SK-N-SH (cell line): ENCODE measurements at regions not wholly inside any gene's neighbourhood (a gene's known extent, or its start where the extent isn't known, plus 50 kb on each side); places are given as distances from the start of the nearest gene placed in this dataset.

Experiments used
- CTCF ChIA-PET: fragments of 300-600, 350-600 bp; formaldehyde crosslinking; extraction: SDS; loops from one replicate; lab custom pipeline; 2021; lab: Yijun Ruan, JAX
- POLR2A ChIA-PET: fragments of 350-600 bp; sonication (Branson Sonifier 250); formaldehyde crosslinking; extraction: SDS; loops from one replicate; lab custom pipeline; 2020; ENCODE audit warnings: antibody characterized with exemption, inconsistent platforms; lab: Yijun Ruan, JAX
- DNase-seq: peaks from one replicate; pipeline ENCODE4 v3.0.0; 2012
- H2AFZ ChIP-seq: fragments of 200-600 bp; sonication (generic); 2 replicates; pipeline ENCODE4 v1.8.1; 2016; ENCODE audit warnings: antibody characterized with exemption, mild to moderate bottlenecking, low read depth
- H3F3A ChIP-seq: fragments of 200-600 bp; sonication (generic); replicated peaks from 2 replicates; pipeline ENCODE3; 2016; ENCODE audit warnings: antibody characterized with exemption, mild to moderate bottlenecking; ENCODE audit not compliant: insufficient read depth
- H3K27ac ChIP-seq, 2 experiments: fragments of 200-500 bp in 1 of 2; fragments of 200-600 bp in 1 of 2; sonication (Bioruptor generic) in 1 of 2; sonication (generic), shearing (Covaris generic) in 1 of 2; 2 replicates each; pipeline versions ENCODE4 v1.5.1 to v1.6.1; 2014 to 2016; ENCODE audit warnings: low read depth in 2 of 2, inconsistent platforms in 1 of 2, low read length in 1 of 2, mild to moderate bottlenecking in 1 of 2, mixed read lengths in 1 of 2
- H3K27me3 ChIP-seq: fragments of 200-600 bp; sonication (generic), shearing (Covaris generic); 2 replicates; pipeline ENCODE4 v1.6.1; 2016; ENCODE audit warnings: mixed run types; ENCODE audit not compliant: insufficient read depth
- H3K36me3 ChIP-seq, 2 experiments: fragments of 200-500 bp in 1 of 2; fragments of 200-600 bp in 1 of 2; sonication (Bioruptor generic) in 1 of 2; sonication (generic) in 1 of 2; replicated peaks in 1 of 2; 2 replicates each; pipeline versions ENCODE3 to v1.5.1; 2014 to 2016; ENCODE audit warnings: low read length in 1 of 2, mild to moderate bottlenecking in 1 of 2; ENCODE audit not compliant: insufficient read depth in 2 of 2, control insufficient read depth in 1 of 2
- H3K4me1 ChIP-seq, 2 experiments: fragments of 200-500 bp in 1 of 2; fragments of 200-600 bp in 1 of 2; sonication (Bioruptor generic) in 1 of 2; sonication (generic), shearing (Covaris generic) in 1 of 2; 2 replicates each; pipeline versions ENCODE4 v1.5.1 to v1.6.1; 2014 to 2016; ENCODE audit warnings: low read depth in 1 of 2, low read length in 1 of 2, mixed run types in 1 of 2; ENCODE audit not compliant: insufficient read depth in 2 of 2, control insufficient read depth in 1 of 2
- H3K4me2 ChIP-seq: fragments of 200-600 bp; sonication (generic), shearing (Covaris generic); 2 replicates; pipeline ENCODE4 v1.6.1; 2017; ENCODE audit warnings: mixed run types
- H3K4me3 ChIP-seq, 2 experiments: fragments of 200-500 bp in 1 of 2; fragments of 200-600 bp in 1 of 2; sonication (Bioruptor generic) in 1 of 2; sonication (generic), shearing (Covaris generic) in 1 of 2; 2 replicates each; pipeline versions ENCODE4 v1.5.1 to v1.8.1; 2014 to 2016; ENCODE audit warnings: low read depth in 2 of 2, inconsistent platforms in 1 of 2, low read length in 1 of 2, mild to moderate bottlenecking in 1 of 2, mixed read lengths in 1 of 2, moderate library complexity in 1 of 2
- H3K79me2 ChIP-seq: fragments of 200-600 bp; sonication (generic); 2 replicates; pipeline ENCODE4 v1.8.1; 2017; ENCODE audit warnings: mild to moderate bottlenecking; ENCODE audit not compliant: insufficient read depth
- H3K9ac ChIP-seq: fragments of 200-600 bp; sonication (generic); 2 replicates; pipeline ENCODE4 v1.6.1; 2017; ENCODE audit warnings: mixed run types
- H3K9me2 ChIP-seq: fragments of 200-600 bp; sonication (generic); 2 replicates; pipeline ENCODE4 v1.6.1; 2017; ENCODE audit warnings: mixed run types
- H3K9me3 ChIP-seq: fragments of 200-600 bp; sonication (generic); 2 replicates; pipeline ENCODE4 v1.6.1; 2017; ENCODE audit warnings: mixed run types, mild to moderate bottlenecking, moderate library complexity
- H4K20me1 ChIP-seq: fragments of 200-600 bp; sonication (generic); 2 replicates; pipeline ENCODE4 v1.6.1; 2017; ENCODE audit warnings: mild to moderate bottlenecking, mixed run types; ENCODE audit not compliant: insufficient read depth
- CTCF ChIP-seq: fragments of 200-600 bp; sonication (generic); IDR thresholded peaks from 2 replicates; pipeline ENCODE4 v1.6.1; 2017; ENCODE audit warnings: antibody characterized with exemption, mild to moderate bottlenecking, moderate library complexity
- EP300 ChIP-seq, 2 experiments: IDR thresholded peaks; 2 replicates each; pipeline versions ENCODE4 v1.4.0 to v1.6.1; 2012; ENCODE audit warnings: borderline replicate concordance in 1 of 2, low read depth in 1 of 2, low read length in 1 of 2
- EZH2phosphoT487 ChIP-seq: fragments of 200-600 bp; sonication (generic); IDR thresholded peaks from 2 replicates; pipeline ENCODE4 v1.6.1; 2017; ENCODE audit warnings: low read depth, mixed run types, mild to moderate bottlenecking, antibody characterized with exemption, moderate library complexity, borderline replicate concordance
- FOXJ3 ChIP-seq: sonication (generic); formaldehyde crosslinking; IDR thresholded peaks from 2 replicates; pipeline ENCODE4 v1.5.1; 2020; ENCODE audit warnings: mild to moderate bottlenecking, missing genetic modification reagents
- FOXM1 ChIP-seq: IDR thresholded peaks from 2 replicates; pipeline ENCODE4 v1.4.0; 2012; ENCODE audit warnings: low read depth, mild to moderate bottlenecking
- GABPA ChIP-seq: IDR thresholded peaks from 2 replicates; pipeline ENCODE4 v1.4.0; 2012; ENCODE audit warnings: low read depth, mild to moderate bottlenecking
- GATA2 ChIP-seq: sonication (generic); formaldehyde crosslinking; IDR thresholded peaks from 2 replicates; pipeline ENCODE4 v1.5.0; 2020; ENCODE audit warnings: mild to moderate bottlenecking, missing genetic modification reagents
- JUND ChIP-seq: IDR thresholded peaks from 2 replicates; pipeline ENCODE4 v1.4.0; 2012
- MEF2A ChIP-seq: IDR thresholded peaks from 2 replicates; pipeline ENCODE4 v1.4.0; 2012; ENCODE audit warnings: low read depth, borderline replicate concordance
- MXI1 ChIP-seq: IDR thresholded peaks from 2 replicates; pipeline ENCODE4 v1.6.1; 2012; ENCODE audit warnings: mild to moderate bottlenecking, low read depth, low read length, improper control_type of control experiment
- NFIC ChIP-seq: IDR thresholded peaks from 2 replicates; pipeline ENCODE4 v1.4.0; 2012; ENCODE audit warnings: borderline replicate concordance
- PBX3 ChIP-seq: IDR thresholded peaks from 2 replicates; pipeline ENCODE4; 2012
- POLR2AphosphoS5 ChIP-seq: IDR thresholded peaks from 2 replicates; pipeline ENCODE4 v1.6.1; 2012; ENCODE audit warnings: low read depth, low read length
- RAD21 ChIP-seq: IDR thresholded peaks from 2 replicates; pipeline ENCODE4 v1.6.1; 2012; ENCODE audit warnings: mild to moderate bottlenecking, low read length
- RCOR1 ChIP-seq: fragments of 150-350 bp; IDR thresholded peaks from 2 replicates; pipeline ENCODE4 v1.6.1; 2017; ENCODE audit warnings: antibody characterized with exemption, low read length
- RFX5 ChIP-seq: IDR thresholded peaks from 2 replicates; pipeline ENCODE4 v1.6.1; 2012; ENCODE audit warnings: mild to moderate bottlenecking, improper control_type of control experiment, low read length
- TEAD4 ChIP-seq: IDR thresholded peaks from 2 replicates; pipeline ENCODE4 v1.4.0; 2012; ENCODE audit warnings: mild to moderate bottlenecking, borderline replicate concordance; ENCODE audit not compliant: insufficient read depth
- ZBTB33 ChIP-seq: IDR thresholded peaks from 2 replicates; pipeline ENCODE4 v1.4.0; 2012; ENCODE audit warnings: low read depth, borderline replicate concordance
- WGBS: methylation state at CpG from one replicate; pipeline ENCODE4 v1.1.6; 2017; ENCODE audit warnings: low lambda C conversion rate; 5-methylcytosine and 5-hydroxymethylcytosine counted together
- TF ChIP-seq, protein P1 (sequence below): fragments of 150-350 bp; IDR thresholded peaks from 2 replicates; pipeline ENCODE4 v1.6.1; 2017; ENCODE audit warnings: antibody characterized with exemption, low read length, low read depth, borderline replicate concordance

- TF ChIP-seq CTCF (no peak), FOXJ3 (no peak)
- TF ChIP-seq, all 33 proteins: peak for 0
Measured at GRCh38 chr7:68904630-68905029, 693.6 kb upstream of the AUTS2 start (continued).

GRCh38 chr7:68911754-68912153 lies 686.5 kb upstream of the AUTS2 start:
- no peaks in the 10 kb centered on the region for H3K4me1 ChIP-seq
- CTCF ChIA-PET = interaction anchor here (0.6 to 1.2 kb wide), 3 partner anchors 31 to 1131 kb away, joined by 3 read pairs; no protein-coding TSS in a partner anchor

DNA sequence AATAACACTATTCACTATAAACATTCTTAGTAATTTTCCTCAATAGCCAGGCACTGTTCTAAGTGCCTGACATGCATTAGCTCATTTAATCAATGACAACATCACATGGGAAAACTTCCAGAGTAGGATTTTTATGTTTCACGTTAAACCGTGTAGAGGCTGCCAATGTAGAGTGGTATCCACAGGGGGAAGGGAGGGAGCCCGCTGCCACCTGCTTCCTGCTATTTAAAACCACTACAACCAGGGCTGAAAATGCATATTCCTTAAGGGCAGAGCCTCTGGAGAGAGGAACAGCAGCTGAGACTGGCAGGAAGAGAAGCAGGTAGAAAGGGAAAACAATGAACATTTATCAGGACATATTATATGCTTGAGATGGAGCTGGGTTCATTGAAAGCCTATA lies 684.3 kb upstream of the AUTS2 start:
- no peak overlapping the region for H2AFZ ChIP-seq
- no peak overlapping the region for H3K4me3 ChIP-seq
- H3K9me2 ChIP-seq = no peaks in the 10 kb centered on the region
- 34% methylated on average over 3 of the region's 3 CpGs for WGBS
- H3K4me1 ChIP-seq = no peaks in the 10 kb centered on the region
- H3K4me2 ChIP-seq = no peak overlapping the region
- DNase-seq = no peak
- H3F3A ChIP-seq = no peaks in the 10 kb centered on the region
- no peak overlapping the region for H3K27ac ChIP-seq
- ChIA-PET CTCF (no interaction called here), POLR2A (no interaction called here)
- H3K36me3 ChIP-seq = no peaks in the 10 kb centered on the region
- H3K9me3 ChIP-seq = peaks cover 6% of the 10 kb centered on the region; the same call in 1 of the 2 replicates
- H3K9ac ChIP-seq = no peak overlapping the region
- H4K20me1 ChIP-seq = no peaks in the 10 kb centered on the region
- H3K79me2 ChIP-seq = no peaks in the 10 kb centered on the region
- TF ChIP-seq EZH2phosphoT487 = no peak
- TF ChIP-seq ZBTB33 = no peak
- no peak for TF ChIP-seq NFIC
- TF ChIP-seq, protein P1, sequence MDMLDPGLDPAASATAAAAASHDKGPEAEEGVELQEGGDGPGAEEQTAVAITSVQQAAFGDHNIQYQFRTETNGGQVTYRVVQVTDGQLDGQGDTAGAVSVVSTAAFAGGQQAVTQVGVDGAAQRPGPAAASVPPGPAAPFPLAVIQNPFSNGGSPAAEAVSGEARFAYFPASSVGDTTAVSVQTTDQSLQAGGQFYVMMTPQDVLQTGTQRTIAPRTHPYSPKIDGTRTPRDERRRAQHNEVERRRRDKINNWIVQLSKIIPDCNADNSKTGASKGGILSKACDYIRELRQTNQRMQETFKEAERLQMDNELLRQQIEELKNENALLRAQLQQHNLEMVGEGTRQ = no peak
- no peak for TF ChIP-seq RFX5
- no peak for TF ChIP-seq PBX3
- TF ChIP-seq GATA2 (CRISPR knock-in tag) = no peak
- no peak for TF ChIP-seq FOXM1
- TF ChIP-seq FOXJ3 = no peak
- TF ChIP-seq EP300 (IDR thresholded peaks at IDR 0.05; ENCODE audit: borderline replicate concordance in 1 of 2, low read depth in 1 of 2, low read length in 1 of 2) = no peak
- TF ChIP-seq GABPA = no peak
- TF ChIP-seq, all 33 proteins: peak for 0
- no peaks in the 10 kb centered on the region for H3K27me3 ChIP-seq

More at GRCh38 chr7:68911754-68912153, 686.5 kb upstream of the AUTS2 start:
- Histone ChIP-seq H3F3A (no peaks in the 10 kb centered on the region), H3K9me3 (no peaks in the 10 kb centered on the region), H3K9me2 (no peaks in the 10 kb centered on the region), H3K27ac (no peak overlapping the region), H3K9ac (no peak overlapping the region), H3K36me3 (no peaks in the 10 kb centered on the region), H3K4me2 (no peak overlapping the region), H3K27me3 (no peaks in the 10 kb centered on the region), H3K79me2 (no peaks in the 10 kb centered on the region), H2AFZ (no peak overlapping the region), H4K20me1 (no peaks in the 10 kb centered on the region), H3K4me3 (no peak overlapping the region)
- TF ChIP-seq JUND (no peak), MEF2A (no peak), RCOR1 (no peak), PBX3 (no peak), TEAD4 (no peak), EZH2phosphoT487 (no peak), RAD21 (no peak), FOXM1 (no peak), POLR2AphosphoS5 (no peak), EP300 (IDR thresholded peaks at IDR 0.05; ENCODE audit: borderline replicate concordance in 1 of 2, low read depth in 1 of 2, low read length in 1 of 2) (no peak), MXI1 (no peak)
- DNase-seq = no peak
- POLR2A ChIA-PET = no interaction called here
